Tibial nerve (tissue), 4 donors: ENCODE measurements at regions not wholly inside any gene's neighbourhood (a gene's known extent, or its start where the extent isn't known, plus 50 kb on each side); places are given as distances from the start of the nearest gene placed in this dataset.
"Not testable (repeated sequence)": the region's sequence is repeated elsewhere in the genome, so short reads cannot be mapped to it uniquely, and the experiment has no call there.

ENCODE experiments used
- EP300 ChIP-seq, 2 donors: sonication (generic); formaldehyde crosslinking; IDR thresholded peaks; one replicate each; pipeline ENCODE4 v1.6.1; 2017; ENCODE audit warnings: antibody characterized with exemption in 2 of 2, mild to moderate bottlenecking in 1 of 2
- POLR2A ChIP-seq, 2 donors: fragments of 450-650 bp; IDR thresholded peaks; one replicate each; pipeline ENCODE4 v1.6.1; 2017; ENCODE audit warnings: antibody characterized with exemption in 2 of 2, mild to moderate bottlenecking in 2 of 2, moderate library complexity in 2 of 2
- TF ChIP-seq, protein P1 (sequence below), 5 experiments: fragments of 200-600 bp in 3 of 5; fragments of 450-650 bp in 2 of 5; sonication (generic) in 3 of 5; IDR thresholded peaks; one replicate each; pipeline ENCODE4 v1.5.1; 2016 to 2019; ENCODE audit warnings: antibody characterized with exemption in 5 of 5, mild to moderate bottlenecking in 3 of 5, moderate library complexity in 2 of 5

DNA sequence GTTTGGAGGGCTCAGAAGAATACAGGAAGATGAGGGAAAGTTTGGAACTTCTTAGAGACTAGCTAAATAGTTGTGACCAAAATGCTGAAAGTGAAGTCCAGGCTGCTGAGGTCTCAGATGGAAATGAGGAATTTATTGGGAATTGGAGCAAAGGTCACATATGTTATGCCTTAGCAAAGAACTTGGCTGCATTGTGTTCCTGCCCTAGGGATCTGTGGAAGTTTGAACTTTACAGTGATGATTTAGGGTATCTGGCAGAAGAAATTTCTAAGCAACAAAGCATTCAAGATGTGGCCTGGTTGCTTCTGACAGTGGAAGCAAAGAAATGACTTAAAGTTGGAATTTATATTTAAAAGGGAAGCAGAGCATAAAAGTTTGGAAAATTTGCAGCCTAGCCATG is 153.6 kb upstream of the LMNTD1 start:
- TF ChIP-seq, protein P1, sequence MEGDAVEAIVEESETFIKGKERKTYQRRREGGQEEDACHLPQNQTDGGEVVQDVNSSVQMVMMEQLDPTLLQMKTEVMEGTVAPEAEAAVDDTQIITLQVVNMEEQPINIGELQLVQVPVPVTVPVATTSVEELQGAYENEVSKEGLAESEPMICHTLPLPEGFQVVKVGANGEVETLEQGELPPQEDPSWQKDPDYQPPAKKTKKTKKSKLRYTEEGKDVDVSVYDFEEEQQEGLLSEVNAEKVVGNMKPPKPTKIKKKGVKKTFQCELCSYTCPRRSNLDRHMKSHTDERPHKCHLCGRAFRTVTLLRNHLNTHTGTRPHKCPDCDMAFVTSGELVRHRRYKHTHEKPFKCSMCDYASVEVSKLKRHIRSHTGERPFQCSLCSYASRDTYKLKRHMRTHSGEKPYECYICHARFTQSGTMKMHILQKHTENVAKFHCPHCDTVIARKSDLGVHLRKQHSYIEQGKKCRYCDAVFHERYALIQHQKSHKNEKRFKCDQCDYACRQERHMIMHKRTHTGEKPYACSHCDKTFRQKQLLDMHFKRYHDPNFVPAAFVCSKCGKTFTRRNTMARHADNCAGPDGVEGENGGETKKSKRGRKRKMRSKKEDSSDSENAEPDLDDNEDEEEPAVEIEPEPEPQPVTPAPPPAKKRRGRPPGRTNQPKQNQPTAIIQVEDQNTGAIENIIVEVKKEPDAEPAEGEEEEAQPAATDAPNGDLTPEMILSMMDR (IDR thresholded peaks at IDR 0.05): not testable (repeated sequence)
- TF ChIP-seq POLR2A, EP300 (IDR thresholded peaks at IDR 0.05): not testable (repeated sequence)
